ENCODE measurements at regions not wholly inside any gene's neighbourhood (a gene's known extent, or its start where the extent isn't known, plus 50 kb on each side); places are given as distances from the start of the nearest gene placed in this dataset.

DNA sequence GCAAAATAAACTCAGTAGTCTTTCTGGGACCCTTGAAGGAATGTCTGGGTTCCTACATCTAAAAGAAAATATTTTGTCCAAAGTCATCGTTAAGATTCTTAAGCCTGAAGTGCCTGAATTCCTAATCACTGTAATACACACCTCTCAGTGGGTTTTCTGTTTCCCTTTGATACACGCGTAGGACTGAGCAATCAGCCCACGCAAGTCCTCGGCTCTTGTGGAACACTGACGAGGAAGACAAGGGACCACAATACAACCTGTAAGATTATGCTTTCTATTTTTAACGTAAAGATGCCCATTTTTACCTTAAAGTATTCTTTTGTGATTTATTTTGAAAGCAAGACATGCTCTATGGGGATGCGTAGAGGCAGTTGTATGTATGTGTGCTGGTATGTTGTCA, 472.8 kb upstream of the CELF2 start:
- in situ Hi-C loops (cut with MboI; ENCODE audit: low sequenced_read_pairs) = no loop called here

DNA sequence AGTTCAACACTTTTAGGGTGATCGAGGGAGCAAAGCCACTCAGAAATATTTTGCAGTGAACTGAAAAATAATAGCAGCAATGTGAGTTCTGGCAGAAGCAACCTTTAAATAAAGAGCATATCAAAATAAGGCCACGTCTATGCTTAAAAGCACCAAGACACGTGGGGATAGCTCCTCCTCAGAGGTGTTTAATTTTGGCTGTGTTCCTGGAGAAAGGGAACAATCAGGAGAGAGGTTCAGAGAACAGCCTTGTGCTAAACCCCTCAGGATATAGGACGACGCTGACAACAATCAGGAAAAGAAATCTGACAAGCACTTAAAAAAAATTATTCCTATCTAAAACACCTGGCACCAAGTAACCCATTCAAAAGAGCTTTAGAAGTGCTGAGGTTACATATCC, 471.9 kb upstream of the CELF2 start:
- in situ Hi-C loops (cut with MboI; ENCODE audit: low sequenced_read_pairs) = no loop called here

DNA sequence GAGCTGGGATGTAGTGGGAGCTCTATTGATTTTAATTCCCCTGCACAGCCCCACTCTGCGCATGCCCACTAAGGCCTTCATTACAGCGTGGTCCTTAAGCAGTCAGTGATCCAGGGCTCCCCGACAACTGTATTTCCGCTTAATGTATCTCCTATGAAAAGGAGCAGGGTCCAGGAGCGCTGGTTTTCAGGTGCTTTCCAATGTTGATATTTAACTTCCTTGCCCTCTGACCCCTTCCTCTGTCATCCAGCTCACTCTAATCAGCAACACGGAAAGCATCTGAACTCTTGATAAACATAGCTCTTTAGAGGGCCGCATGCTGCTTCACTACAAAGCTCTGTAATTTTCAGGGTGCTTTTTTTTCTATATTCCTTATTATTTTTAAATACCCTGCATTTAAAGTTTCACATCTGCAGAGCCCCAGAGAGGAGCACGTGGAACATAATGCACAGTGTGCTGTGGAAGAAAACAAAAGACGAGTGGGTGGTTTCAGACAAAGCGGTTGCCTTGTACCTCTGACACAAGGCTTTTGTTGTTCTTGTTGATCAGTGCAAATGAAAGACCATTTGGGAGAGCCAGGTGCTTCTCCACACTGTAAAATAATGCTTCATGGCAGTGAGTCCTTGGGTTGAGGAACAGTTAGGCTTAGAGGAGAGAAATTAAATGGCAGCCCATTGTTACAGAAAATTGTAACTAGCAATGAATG, 465.9 kb upstream of the CELF2 start:
- in situ Hi-C loops (cut with MboI; ENCODE audit: low sequenced_read_pairs) = no loop called here

DNA sequence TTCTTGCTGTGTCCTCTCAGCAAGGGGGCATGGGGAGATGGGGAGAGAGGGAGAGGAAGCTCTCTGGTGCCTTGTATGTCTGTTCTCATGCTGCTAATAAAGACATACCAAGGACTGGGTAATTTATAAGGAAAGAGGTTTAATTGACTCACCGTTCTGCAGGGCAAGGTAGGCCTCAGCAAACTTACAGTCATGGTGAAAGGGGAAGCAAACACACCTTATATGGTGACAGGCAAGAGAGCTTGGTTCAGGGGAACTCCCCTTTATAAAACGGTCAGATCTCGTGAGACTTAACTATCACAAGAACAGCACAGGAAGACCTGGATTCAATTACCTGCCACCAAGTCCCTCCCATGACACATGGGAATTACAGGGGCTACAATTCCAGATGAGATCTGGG, 464.7 kb upstream of the CELF2 start:
- in situ Hi-C loops (cut with MboI; ENCODE audit: low sequenced_read_pairs) = no loop called here

DNA sequence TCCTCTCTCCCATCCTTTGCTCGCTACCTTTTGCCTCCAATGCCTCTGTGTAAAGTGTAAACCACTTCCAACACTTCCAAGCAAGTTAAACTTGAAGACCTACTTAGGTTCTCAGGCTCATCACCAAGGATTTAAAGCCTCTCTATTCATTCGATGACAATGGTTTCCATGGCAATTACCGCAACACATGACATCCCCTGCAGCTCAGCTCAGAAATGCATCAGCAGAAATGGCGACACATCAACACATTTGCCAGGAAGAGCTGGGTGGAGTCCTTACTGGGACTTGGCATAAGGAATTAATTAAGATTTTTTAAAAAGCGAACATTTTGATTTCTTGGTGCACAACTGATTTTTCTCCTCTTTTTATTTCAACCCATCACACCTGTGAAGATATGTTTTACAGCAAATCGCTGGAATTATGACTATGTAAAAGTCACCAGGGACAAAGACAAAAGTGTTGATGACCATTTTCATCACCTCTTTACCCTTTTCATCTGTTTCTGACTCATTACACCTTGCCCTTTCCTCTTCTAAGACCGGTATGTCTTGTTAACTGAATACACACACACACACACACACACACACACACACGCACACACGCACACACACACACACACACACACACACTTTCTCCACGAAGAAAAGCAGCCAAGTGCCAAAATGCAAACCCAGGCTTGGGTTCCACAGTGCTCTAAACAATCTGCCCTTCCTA, 453.4 kb upstream of the CELF2 start:
- in situ Hi-C loops (cut with MboI; ENCODE audit: low sequenced_read_pairs) = no loop called here

DNA sequence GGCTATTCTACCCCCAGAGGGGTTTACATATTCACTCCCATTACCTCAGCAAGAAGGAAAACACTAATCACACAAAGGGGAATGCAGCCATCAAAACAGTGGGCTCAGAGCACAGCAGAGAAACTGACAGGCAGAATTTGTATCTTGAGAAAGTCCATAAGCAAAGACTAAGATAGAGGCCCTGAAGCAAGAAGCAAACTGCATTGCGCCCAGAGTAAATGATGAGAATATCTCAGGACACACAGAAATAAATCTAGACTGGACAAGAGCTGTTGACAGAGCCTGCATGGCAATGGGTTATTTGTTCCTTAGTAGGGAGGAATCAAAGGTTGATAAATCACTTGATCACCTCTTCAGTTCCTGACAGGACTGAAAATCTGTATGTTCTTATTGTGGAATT, 440.7 kb upstream of the CELF2 start:
- in situ Hi-C loops (cut with MboI; ENCODE audit: low sequenced_read_pairs) = no loop called here

DNA sequence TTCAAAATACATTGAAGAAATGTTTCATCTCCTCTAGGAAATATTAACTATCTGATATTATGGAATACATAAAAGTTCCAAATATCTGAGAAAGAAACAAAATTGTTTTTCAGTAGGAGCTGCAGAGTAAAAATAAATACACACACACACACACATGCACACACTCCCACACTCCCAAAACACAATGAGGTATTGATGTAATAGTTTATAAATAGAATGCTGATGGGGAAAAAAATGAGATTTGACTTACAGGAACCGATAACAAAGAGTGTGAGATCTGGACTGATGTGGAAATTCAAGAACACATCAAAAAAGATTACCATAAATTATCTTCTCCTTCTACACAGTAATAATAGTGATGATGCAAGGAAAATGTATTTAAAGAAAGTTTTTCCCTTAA, 438.0 kb upstream of the CELF2 start:
- in situ Hi-C loops (cut with MboI; ENCODE audit: low sequenced_read_pairs) = no loop called here

DNA sequence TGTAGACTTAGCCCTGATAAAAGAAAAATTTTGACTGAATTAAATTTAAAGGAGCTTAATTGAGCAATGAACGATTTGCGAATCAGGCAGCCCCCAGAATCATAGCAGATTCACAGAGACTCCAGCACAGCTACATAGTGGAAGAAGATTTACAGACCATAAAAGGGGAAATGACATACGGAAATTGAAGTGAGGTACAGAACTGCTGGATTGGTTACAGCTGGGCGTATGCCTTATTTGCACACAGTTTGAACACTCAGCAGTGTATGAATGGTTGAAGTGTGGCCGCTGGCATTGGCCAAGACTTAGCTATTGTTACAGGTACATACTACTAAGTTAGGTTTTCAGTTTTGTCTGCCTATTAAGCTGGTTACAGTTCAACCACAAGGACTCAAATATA, 433.5 kb upstream of the CELF2 start:
- in situ Hi-C loops (cut with MboI; ENCODE audit: low sequenced_read_pairs) = no loop called here

DNA sequence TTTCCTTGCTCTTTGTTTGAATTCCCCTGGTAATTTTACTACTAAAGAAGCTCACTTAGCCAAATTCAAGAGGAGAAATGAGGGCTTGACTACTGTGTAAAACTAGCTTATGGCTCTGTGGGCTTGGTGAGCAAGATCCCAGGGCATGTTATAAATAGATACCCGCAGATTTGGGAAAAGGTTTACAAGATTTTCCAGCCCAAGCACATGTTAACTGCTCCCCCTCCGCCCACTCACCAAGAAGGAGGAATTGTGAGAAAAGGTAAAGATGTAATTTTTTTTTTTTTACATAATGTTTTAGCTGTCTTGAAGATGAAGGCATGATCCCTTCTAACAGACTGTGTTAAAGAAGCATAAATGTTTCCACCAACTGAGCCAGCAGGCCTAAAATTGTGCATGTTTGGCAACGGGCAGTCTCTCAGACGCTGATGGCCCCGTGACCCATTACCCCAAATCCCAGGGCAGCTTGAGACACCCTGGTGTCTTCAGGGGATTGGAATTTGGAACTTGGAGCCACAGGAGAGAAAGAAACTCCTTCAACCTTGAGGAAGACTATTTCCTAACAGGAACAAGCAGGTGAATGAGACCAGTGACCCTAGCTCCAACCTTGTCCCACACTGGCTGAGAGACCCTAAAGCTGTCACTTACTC, 429.8 kb upstream of the CELF2 start:
- in situ Hi-C loops (cut with MboI; ENCODE audit: low sequenced_read_pairs) = no loop called here

DNA sequence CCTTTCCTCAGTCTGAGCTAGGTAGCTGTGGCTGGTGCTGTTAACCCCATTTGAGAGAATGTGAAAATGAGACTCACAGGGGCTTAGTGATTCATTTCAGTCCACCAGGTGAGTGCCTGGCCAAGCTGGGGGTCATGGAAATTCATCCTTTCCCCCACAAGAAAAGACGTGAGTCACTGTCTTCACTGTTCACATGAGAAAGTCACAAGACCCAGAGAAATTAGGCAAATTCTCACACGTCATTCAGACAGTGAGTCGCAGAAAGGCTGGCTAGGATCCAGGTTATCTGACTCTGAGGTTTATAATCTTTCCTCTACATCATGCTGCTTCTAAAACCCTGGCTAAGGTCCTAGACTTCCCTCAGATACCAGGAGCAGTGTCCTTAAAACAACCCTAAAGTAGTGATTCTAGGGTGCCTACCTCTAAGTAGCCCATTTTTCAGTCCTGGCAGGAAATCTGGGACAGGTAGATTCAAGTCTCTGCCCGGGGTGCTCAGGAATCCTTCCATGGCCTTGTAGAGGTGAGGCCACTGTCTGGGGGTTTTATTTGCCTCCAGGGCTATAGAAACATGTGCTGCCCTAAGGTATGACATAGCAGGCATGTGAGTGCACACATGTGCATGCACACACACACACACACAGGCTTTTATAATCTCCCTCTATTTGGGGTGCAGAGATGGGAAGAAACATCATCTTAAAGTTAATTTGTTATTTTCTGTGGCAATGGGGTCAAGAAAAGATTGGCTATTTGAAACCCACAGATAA, 427.9 kb upstream of the CELF2 start:
- in situ Hi-C loops (cut with MboI; ENCODE audit: low sequenced_read_pairs) = no loop called here

DNA sequence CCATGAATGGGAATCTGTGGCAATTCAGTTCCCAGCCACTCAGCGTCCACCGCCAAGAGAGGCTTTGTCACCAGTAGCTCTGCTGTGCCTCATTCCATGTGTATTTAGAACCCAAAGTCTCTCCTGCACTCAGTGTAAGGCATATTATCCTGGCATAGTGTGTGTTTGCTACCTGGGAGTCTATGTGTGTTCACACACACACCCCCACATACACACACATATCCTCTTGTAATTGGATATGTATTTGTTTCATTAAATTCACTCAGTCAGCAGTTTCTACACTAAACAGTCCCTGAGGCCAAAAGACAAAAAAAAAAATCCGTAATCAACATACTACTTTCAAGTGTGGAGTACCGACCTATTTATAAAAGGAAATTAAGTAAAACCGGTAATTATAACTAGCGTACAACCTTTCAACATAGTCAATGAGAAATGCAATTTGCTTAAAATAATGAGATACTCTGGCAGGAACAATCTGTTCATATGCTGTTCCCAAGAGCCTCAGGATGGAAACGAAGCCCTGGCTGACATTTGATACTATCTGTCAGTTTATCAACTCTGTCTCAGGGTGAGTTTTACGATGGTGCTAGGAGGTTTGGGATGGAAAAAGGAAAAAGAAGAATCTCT, 425.8 kb upstream of the CELF2 start:
- in situ Hi-C loops (cut with MboI; ENCODE audit: low sequenced_read_pairs) = no loop called here

DNA sequence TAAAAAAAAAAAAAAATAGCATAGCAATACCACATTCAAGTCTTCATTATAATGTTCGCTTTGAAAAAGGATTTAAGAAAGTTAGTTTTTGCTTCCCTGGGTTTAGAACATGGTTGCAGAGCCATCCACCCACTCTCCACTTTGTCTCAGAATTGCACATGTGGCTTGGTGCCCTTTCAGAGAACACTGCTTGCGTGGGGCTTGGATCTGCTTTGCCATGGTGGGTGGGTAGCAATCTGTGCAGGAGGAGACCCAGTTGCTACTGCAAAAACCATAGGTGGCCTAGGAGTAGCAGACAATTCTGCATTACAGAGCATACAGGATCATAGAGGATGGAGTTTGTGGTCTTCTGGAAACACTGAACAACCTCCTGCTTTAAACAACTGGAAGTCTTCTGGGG, 421.4 kb upstream of the CELF2 start:
- in situ Hi-C loops (cut with MboI; ENCODE audit: low sequenced_read_pairs) = no loop called here

DNA sequence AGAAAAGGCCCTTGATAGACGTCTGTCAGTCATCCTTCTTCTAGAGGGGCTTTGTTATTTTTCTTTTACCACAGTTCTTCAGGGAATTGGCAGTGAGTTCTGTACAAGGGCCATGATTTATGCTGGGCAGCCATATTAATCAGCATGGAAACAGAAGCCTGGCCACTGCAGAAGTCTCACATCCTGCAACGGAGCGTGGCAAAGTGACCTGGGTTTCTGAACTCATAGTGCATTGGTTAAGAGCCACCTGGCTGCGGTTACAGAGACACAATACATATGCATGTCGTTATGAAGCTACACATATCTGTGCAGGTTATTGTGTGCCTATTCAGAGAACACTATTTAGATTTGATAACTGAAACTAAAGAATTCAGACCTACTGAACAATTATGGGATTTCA, 419.4 kb upstream of the CELF2 start:
- in situ Hi-C loops (cut with MboI; ENCODE audit: low sequenced_read_pairs) = no loop called here

DNA sequence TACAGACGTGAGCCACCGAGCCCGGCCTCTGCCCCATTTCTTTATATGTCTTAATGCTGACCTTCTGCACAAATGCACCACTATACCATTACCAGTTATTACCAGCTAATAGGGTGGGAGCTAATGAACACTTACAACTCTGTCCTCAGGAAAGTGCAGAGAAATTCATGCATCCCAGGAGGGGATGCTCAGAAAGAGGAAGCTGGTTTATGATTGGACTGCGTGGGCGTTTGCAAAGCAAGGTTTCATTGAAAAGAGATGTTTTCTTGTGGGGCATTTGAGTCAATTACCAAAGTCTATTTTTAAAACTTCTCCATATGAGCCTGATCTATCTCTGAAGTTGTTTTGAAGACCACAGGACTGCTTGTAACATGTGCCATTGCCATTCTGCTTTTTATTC, 417.7 kb upstream of the CELF2 start:
- in situ Hi-C loops (cut with MboI; ENCODE audit: low sequenced_read_pairs) = no loop called here

DNA sequence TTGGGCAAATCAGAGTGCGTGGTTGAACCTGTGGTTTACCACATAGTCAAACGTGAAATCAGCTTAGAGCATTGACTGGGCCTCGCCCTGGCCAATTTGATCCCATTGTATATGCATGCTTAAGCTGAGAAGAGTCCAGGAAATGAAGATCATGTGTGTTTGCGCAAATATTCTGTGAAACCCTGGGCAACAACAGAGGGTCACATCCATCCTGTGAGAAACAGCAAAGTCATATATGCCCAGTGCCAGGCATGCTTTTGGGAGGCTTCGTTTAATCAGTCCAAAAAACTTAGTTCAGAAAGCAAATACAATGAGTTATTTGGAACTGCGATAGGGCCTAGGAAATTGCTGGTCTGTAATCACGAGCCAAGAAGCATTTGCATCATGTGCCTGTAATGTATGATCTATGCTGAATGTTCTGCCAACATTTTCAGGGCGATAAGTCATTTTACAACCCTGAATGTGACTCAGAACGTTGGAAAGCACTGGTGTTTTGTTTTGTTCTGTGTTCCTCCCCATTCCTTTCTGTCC, 412.1 kb upstream of the CELF2 start:
- in situ Hi-C loops (cut with MboI; ENCODE audit: low sequenced_read_pairs) = no loop called here

DNA sequence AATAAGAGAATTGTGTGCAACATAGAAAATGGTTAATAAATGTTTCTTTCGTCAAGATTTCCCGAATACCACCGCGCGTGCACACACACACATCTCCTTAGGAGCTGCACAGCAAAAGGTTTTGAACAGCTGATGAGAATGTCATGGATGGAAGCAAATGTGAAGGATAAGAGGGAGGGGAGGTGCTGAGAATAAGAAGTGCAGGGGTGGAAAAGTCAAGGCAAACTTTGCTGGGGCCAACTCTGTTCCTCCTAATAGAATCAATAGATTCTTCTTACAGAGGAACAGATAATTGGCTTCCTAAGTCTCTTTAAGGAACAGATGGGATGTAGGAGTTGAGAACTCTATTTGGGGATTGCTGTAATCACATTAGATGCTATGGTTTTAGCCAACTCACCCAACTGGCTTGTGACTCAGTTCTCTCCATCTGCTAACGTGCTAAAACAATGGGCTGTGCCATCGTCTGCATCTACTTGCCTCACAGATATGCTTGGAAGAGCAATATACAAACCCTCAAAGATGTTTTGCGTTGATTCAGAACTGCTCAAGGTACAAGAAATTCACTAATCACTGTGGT, 408.2 kb upstream of the CELF2 start:
- in situ Hi-C loops (cut with MboI; ENCODE audit: low sequenced_read_pairs) = no loop called here

DNA sequence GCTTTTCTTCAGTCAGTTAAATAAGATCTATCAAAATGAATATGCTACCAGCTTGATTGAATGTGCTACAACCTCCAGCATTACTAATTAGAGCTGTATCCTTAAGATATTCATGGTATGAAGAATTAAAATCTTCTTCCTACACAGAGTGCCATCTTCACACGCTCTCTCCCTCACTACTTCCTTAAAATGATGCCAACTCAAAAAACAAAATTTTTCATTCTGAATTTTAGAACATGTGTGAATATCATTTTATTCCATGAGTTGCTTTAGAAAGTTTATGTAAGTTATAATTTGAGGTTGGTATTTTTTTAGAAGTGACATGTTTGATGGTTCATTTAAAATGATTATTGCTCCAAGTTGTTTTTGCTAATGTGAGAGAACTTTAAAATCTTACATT, 407.5 kb upstream of the CELF2 start:
- in situ Hi-C loops (cut with MboI; ENCODE audit: low sequenced_read_pairs) = no loop called here

DNA sequence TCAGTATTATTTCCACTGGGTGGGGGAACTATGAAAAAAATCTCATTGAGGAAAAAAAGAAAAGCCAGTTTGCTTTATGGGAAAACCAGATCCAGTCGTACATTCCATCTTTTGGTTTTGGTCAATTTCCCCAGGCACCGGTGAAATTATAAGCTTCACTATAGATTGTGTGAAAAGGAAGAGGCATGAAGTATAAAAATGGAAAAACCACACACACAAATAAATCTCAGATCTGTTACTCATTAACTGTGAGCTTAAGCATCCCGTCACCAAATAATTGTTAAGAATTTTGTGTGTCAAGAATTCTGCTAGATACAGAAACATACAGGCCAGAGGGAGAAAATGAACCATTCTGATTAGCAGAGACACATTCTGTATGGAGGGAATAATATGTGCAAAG, 405.5 kb upstream of the CELF2 start:
- in situ Hi-C loops (cut with MboI; ENCODE audit: low sequenced_read_pairs) = no loop called here

DNA sequence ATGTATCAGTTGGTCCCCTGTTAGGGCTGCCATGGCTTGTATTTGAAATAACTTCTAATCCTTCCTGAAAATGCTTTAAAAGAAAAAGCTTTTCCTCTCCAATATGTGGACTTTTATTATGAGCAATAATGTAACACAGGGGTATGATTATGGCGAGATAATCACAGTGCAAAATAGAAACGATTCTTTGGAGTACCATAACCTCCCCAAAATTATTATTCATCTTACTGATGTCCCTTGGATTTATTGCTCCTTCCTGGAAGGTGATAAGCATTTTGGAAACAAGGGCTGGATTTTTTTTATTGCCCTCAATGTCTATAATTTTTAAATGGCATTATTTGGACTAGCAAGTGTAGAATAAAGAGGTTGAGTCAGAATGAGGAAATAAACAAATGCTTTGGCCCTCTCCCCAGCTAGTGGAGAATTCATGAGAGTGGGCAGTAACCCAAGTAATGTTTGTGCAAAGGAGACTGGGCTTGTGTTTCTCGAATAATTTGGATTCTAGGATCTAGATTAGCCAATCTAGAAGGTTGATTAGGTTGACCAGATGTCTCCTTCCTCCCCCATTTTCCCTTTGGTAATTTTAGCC, 403.9 kb upstream of the CELF2 start:
- in situ Hi-C loops (cut with MboI; ENCODE audit: low sequenced_read_pairs) = no loop called here

DNA sequence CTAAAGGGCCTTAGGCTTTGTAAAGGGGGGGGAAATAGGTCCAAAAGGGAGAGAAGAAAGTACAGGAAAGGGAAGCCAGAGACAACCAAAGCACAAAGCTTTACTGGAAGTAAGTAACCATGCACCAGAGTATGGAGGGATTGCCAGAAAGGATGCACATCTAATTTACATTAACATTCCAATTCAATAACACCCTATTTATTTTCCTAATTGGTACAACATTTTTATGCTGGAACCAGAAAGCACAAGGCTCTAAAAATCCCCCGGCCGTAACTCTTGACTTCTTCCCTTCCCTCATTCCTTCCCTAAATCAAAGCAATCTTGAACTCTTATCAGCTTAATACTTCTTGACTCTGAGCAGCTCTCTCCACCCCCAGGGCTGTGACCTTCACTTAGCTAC, 400.0 kb upstream of the CELF2 start:
- in situ Hi-C loops (cut with MboI; ENCODE audit: low sequenced_read_pairs) = no loop called here

All from HL-60/S4 (cell line).